H1 (cell line): ENCODE measurements at regions not wholly inside any gene's neighbourhood (a gene's known extent, or its start where the extent isn't known, plus 50 kb on each side); places are given as distances from the start of the nearest gene placed in this dataset.

ENCODE experiments used
- CTCF ChIA-PET: fragments of 300-600 bp; sonication (Branson Sonifier 250); formaldehyde crosslinking; loops from one replicate; lab custom pipeline; 2021; ENCODE audit not compliant: partially characterized antibody; lab: Charles Lee
- POLR2A ChIA-PET: fragments of 300-600 bp; sonication (Branson Sonifier 250); formaldehyde crosslinking; loops from one replicate; lab custom pipeline; 2021; ENCODE audit warnings: inconsistent platforms; ENCODE audit not compliant: partially characterized antibody; lab: Charles Lee
- DNase-seq, 2 experiments: peaks; one replicate each; pipeline versions ENCODE4 v3.0.0 to v3.0.0-alpha.2; 2010 to 2022; ENCODE audit warnings: low spot score in 2 of 2, low read depth in 1 of 2, mixed read lengths in 1 of 2
- FAIRE-seq: peaks from 2 replicates; lab custom pipeline; 2011; peaks lifted over from hg19 to GRCh38; lab: Jason Lieb, UNC
- H2AFZ ChIP-seq: 2 replicates; pipeline ENCODE4 v1.8.1; 2012; ENCODE audit warnings: low read length, inconsistent platforms
- H2AK5ac ChIP-seq: 2 replicates; pipeline ENCODE4 v1.6.1; 2013; ENCODE audit warnings: low read depth, low read length
- H2BK120ac ChIP-seq: replicated peaks from 2 replicates; pipeline ENCODE3; 2013; ENCODE audit warnings: low read depth, low read length, inconsistent platforms
- H2BK12ac ChIP-seq: 2 replicates; pipeline ENCODE4 v1.6.1; 2013; ENCODE audit warnings: low read depth, low read length
- H2BK15ac ChIP-seq: 2 replicates; pipeline ENCODE4 v1.6.1; 2013; ENCODE audit warnings: low read length
- H2BK20ac ChIP-seq: 2 replicates; pipeline ENCODE4 v1.6.1; 2013; ENCODE audit warnings: low read length
- H2BK5ac ChIP-seq: 2 replicates; pipeline ENCODE4 v1.6.1; 2013; ENCODE audit warnings: low read depth, low read length
- H3K14ac ChIP-seq: 2 replicates; pipeline ENCODE4 v1.6.1; 2013; ENCODE audit warnings: inconsistent platforms; ENCODE audit not compliant: insufficient read length
- H3K18ac ChIP-seq: 2 replicates; pipeline ENCODE4 v1.6.1; 2013; ENCODE audit warnings: low read length; ENCODE audit errors: extremely low read depth
- H3K23ac ChIP-seq: 2 replicates; pipeline ENCODE4 v1.6.1; 2013; ENCODE audit warnings: inconsistent platforms; ENCODE audit not compliant: insufficient read length
- H3K23me2 ChIP-seq: 2 replicates; pipeline ENCODE4 v1.6.1; 2013; ENCODE audit warnings: low read depth, low read length
- H3K27ac ChIP-seq: 2 replicates; pipeline ENCODE4 v1.6.1; 2011; ENCODE audit warnings: low read depth, low read length, inconsistent platforms
- H3K27me3 ChIP-seq, 4 experiments: replicated peaks in 1 of 4; 1 replicate in 1 of 4; 2 replicates in 3 of 4; pipeline versions ENCODE4 v1.6.1 to v1.8.1; 2011 to 2013; ENCODE audit warnings: low read length in 3 of 4, mild to moderate bottlenecking in 3 of 4, inconsistent platforms in 2 of 4, mixed read lengths in 2 of 4, moderate library complexity in 1 of 4; ENCODE audit not compliant: control insufficient read depth in 3 of 4, insufficient read depth in 3 of 4; ENCODE audit errors: extremely low read depth in 1 of 4
- H3K36me3 ChIP-seq, 4 experiments: 2 replicates each; pipeline versions ENCODE4 v1.6.1 to v1.8.1; 2011 to 2013; ENCODE audit warnings: mild to moderate bottlenecking in 4 of 4, low read length in 3 of 4, moderate library complexity in 2 of 4, control low read depth in 1 of 4, inconsistent platforms in 1 of 4; ENCODE audit not compliant: insufficient read depth in 4 of 4, control insufficient read depth in 2 of 4
- H3K4ac ChIP-seq: replicated peaks from 2 replicates; pipeline ENCODE3; 2013; ENCODE audit warnings: low read length, low read depth, mixed read lengths, inconsistent platforms; ENCODE audit not compliant: insufficient read length
- H3K4me1 ChIP-seq, 4 experiments: replicated peaks in 1 of 4; 1 replicate in 1 of 4; 2 replicates in 3 of 4; pipeline versions ENCODE4 v1.6.1 to v1.8.1; 2011 to 2013; ENCODE audit warnings: low read length in 3 of 4, inconsistent platforms in 2 of 4, mixed read lengths in 1 of 4; ENCODE audit not compliant: insufficient read depth in 4 of 4, control insufficient read depth in 3 of 4
- H3K4me2 ChIP-seq, 2 experiments: 2 replicates each; pipeline versions ENCODE4 v1.6.1 to v1.8.1; 2011 to 2013; ENCODE audit warnings: low read depth in 2 of 2, low read length in 2 of 2, control low read depth in 1 of 2, inconsistent platforms in 1 of 2, mild to moderate bottlenecking in 1 of 2; ENCODE audit not compliant: insufficient read depth in 1 of 2
- H3K4me3 ChIP-seq, 4 experiments: fragments of 200-600, 300-600 bp in 1 of 4; sonication (generic), shearing (Covaris generic), sonication (Bioruptor Twin) in 1 of 4; 2 replicates each; pipeline versions ENCODE4 v1.5.1 to v1.8.1; 2011 to 2016; ENCODE audit warnings: low read length in 4 of 4, low read depth in 3 of 4, control low read depth in 2 of 4, inconsistent platforms in 2 of 4, mild to moderate bottlenecking in 2 of 4, mixed read lengths in 1 of 4, moderate library complexity in 1 of 4; ENCODE audit not compliant: insufficient read depth in 2 of 4; ENCODE audit errors: extremely low read depth in 1 of 4
- H3K56ac ChIP-seq: replicated peaks from 2 replicates; pipeline ENCODE3; 2013; ENCODE audit warnings: low read depth, mild to moderate bottlenecking, mixed read lengths, low read length, inconsistent platforms; ENCODE audit not compliant: insufficient read length
- H3K79me1 ChIP-seq: 2 replicates; pipeline ENCODE4 v1.6.1; 2013; ENCODE audit warnings: low read depth, low read length, control low read depth
- H3K79me2 ChIP-seq, 2 experiments: 2 replicates each; pipeline versions ENCODE4 v1.6.1 to v1.8.1; 2012 to 2013; ENCODE audit warnings: low read length in 2 of 2, mild to moderate bottlenecking in 2 of 2, inconsistent platforms in 1 of 2; ENCODE audit not compliant: insufficient read depth in 2 of 2, control insufficient read depth in 1 of 2
- H3K9ac ChIP-seq, 4 experiments: replicated peaks in 1 of 4; 1 replicate in 1 of 4; 2 replicates in 3 of 4; pipeline versions ENCODE4 v1.6.1 to v1.8.1; 2011 to 2013; ENCODE audit warnings: low read depth in 3 of 4, low read length in 3 of 4, control low read depth in 2 of 4, mild to moderate bottlenecking in 2 of 4, moderate library complexity in 2 of 4, inconsistent platforms in 1 of 4; ENCODE audit errors: extremely low read depth in 1 of 4
- H3K9me3 ChIP-seq, 2 experiments: 2 replicates each; pipeline versions ENCODE4 v1.6.1 to v1.8.1; 2012 to 2013; ENCODE audit warnings: mild to moderate bottlenecking in 2 of 2, moderate library complexity in 2 of 2, control low read depth in 1 of 2, inconsistent platforms in 1 of 2, low read depth in 1 of 2, low read length in 1 of 2, mixed read lengths in 1 of 2; ENCODE audit not compliant: insufficient read depth in 2 of 2
- H4K20me1 ChIP-seq, 2 experiments: replicated peaks in 1 of 2; 2 replicates each; pipeline versions ENCODE3 to v1.8.1; 2011 to 2013; ENCODE audit warnings: inconsistent platforms in 2 of 2, low read length in 2 of 2, mild to moderate bottlenecking in 1 of 2; ENCODE audit not compliant: insufficient read depth in 2 of 2, control insufficient read depth in 1 of 2
- H4K5ac ChIP-seq: 2 replicates; pipeline ENCODE4 v1.6.1; 2013; ENCODE audit warnings: low read length, low read depth, mixed read lengths, inconsistent platforms; ENCODE audit not compliant: insufficient read length
- H4K8ac ChIP-seq: 2 replicates; pipeline ENCODE4 v1.8.0; 2013; ENCODE audit warnings: mild to moderate bottlenecking, moderate library complexity, low read length, inconsistent platforms; ENCODE audit not compliant: insufficient read depth; ENCODE audit errors: extremely low read depth
- H4K91ac ChIP-seq: replicated peaks from 2 replicates; pipeline ENCODE3; 2013; ENCODE audit warnings: low read length, mixed read lengths, inconsistent platforms; ENCODE audit not compliant: insufficient read length
- GABPA ChIP-seq: IDR thresholded peaks from 2 replicates; pipeline ENCODE4 v1.6.1; 2011; ENCODE audit warnings: mild to moderate bottlenecking, low read length, moderate library complexity, borderline replicate concordance; ENCODE audit not compliant: insufficient read depth
- JUND ChIP-seq: IDR thresholded peaks from 2 replicates; pipeline ENCODE4 v1.6.1; 2011; ENCODE audit warnings: mild to moderate bottlenecking, improper control_type of control experiment, low read length
- KDM1A ChIP-seq: fragments of 200-600, 300-600 bp; sonication (generic); IDR thresholded peaks from 2 replicates; pipeline ENCODE4 v1.7.1; 2016; ENCODE audit warnings: mild to moderate bottlenecking, low read length, borderline replicate concordance
- SIX5 ChIP-seq: IDR thresholded peaks from 2 replicates; pipeline ENCODE4 v1.6.1; 2011; ENCODE audit warnings: mild to moderate bottlenecking, low read depth, low read length
- SP2 ChIP-seq: IDR thresholded peaks from 2 replicates; pipeline ENCODE4 v1.6.1; 2012; ENCODE audit warnings: mild to moderate bottlenecking, low read length, inconsistent platforms
- SP4 ChIP-seq: IDR thresholded peaks from 2 replicates; pipeline ENCODE4 v1.6.1; 2012; ENCODE audit warnings: low read length, inconsistent platforms
- ZNF274 ChIP-seq: IDR thresholded peaks from 2 replicates; pipeline ENCODE4 v1.7.0; 2012; ENCODE audit warnings: low read length, borderline replicate concordance; ENCODE audit errors: extremely low read depth
- WGBS, 2 experiments: shearing (Covaris generic) in 1 of 2; methylation state at CpG; one replicate each; pipeline versions ENCODE4 v1.1.6 to v1.1.7; 2013 to 2015; ENCODE audit warnings: low lambda C conversion rate in 2 of 2, mixed read lengths in 2 of 2, inconsistent platforms in 1 of 2, low coverage in 1 of 2, missing lambda C conversion rate in 1 of 2; ENCODE audit not compliant: insufficient replicate concordance in 2 of 2, insufficient coverage in 1 of 2, insufficient read length in 1 of 2; ENCODE audit errors: extremely low coverage in 1 of 2, missing lambda C conversion rate in 1 of 2; 5-methylcytosine and 5-hydroxymethylcytosine counted together
- TF ChIP-seq, protein P1 (sequence below): IDR thresholded peaks from 2 replicates; pipeline ENCODE4 v1.6.1; 2011; ENCODE audit warnings: low read length, improper control_type of control experiment
- TF ChIP-seq, protein P2 (sequence below): IDR thresholded peaks from 2 replicates; pipeline ENCODE4 v1.6.1; 2012; ENCODE audit warnings: low read length, inconsistent platforms

DNA sequence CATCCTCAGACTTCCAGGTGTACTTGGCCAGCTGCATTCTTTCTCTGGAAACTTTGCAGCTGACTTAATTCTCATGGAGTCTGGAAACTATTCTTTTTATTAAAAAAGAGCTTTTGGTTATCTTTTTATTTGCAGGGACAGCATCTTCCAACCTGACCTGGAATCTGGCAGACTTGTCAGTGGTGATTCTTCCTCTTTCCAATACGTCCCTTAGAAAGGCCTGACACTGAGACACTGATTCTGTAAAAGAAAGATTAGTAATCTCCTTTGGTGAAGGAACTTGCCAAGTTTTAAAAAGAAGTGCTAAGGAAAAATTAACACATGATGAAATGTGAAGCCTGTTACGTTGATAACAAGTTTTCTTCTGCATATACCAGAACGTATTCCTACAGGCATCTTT is 440.9 kb upstream of the RAG2 start:
- no peak overlapping the region for H3K4ac ChIP-seq
- no peak overlapping the region for H3K9ac ChIP-seq
- no peak overlapping the region for H2AFZ ChIP-seq
- no peaks in the 10 kb centered on the region for H3K27me3 ChIP-seq
- no peak overlapping the region for H3K4me2 ChIP-seq
- H4K8ac ChIP-seq: no peak overlapping the region
- no peak overlapping the region for H2AK5ac ChIP-seq
- H3K27ac ChIP-seq: no peak overlapping the region
- no peak overlapping the region for H4K91ac ChIP-seq
- H3K18ac ChIP-seq: no peak overlapping the region
- no peak overlapping the region for H2BK120ac ChIP-seq
- no peak overlapping the region for H4K5ac ChIP-seq
- no peak overlapping the region for H3K23ac ChIP-seq
- ChIA-PET POLR2A (no interaction called here), CTCF (no interaction called here)
- H3K9me3 ChIP-seq: no peaks in the 10 kb centered on the region
- FAIRE-seq (no peak), DNase-seq (no peak)
- H3K79me2 ChIP-seq: no peaks in the 10 kb centered on the region
- TF ChIP-seq, protein P1, sequence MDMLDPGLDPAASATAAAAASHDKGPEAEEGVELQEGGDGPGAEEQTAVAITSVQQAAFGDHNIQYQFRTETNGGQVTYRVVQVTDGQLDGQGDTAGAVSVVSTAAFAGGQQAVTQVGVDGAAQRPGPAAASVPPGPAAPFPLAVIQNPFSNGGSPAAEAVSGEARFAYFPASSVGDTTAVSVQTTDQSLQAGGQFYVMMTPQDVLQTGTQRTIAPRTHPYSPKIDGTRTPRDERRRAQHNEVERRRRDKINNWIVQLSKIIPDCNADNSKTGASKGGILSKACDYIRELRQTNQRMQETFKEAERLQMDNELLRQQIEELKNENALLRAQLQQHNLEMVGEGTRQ: no peak
- TF ChIP-seq SIX5 (no peak), JUND (no peak), SP2 (no peak), KDM1A (no peak), SP4 (no peak), GABPA (no peak), ZNF274 (no peak)
- TF ChIP-seq, protein P2, sequence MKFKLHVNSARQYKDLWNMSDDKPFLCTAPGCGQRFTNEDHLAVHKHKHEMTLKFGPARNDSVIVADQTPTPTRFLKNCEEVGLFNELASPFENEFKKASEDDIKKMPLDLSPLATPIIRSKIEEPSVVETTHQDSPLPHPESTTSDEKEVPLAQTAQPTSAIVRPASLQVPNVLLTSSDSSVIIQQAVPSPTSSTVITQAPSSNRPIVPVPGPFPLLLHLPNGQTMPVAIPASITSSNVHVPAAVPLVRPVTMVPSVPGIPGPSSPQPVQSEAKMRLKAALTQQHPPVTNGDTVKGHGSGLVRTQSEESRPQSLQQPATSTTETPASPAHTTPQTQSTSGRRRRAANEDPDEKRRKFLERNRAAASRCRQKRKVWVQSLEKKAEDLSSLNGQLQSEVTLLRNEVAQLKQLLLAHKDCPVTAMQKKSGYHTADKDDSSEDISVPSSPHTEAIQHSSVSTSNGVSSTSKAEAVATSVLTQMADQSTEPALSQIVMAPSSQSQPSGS: no peak
- H2BK12ac ChIP-seq: no peak overlapping the region
- no peak overlapping the region for H2BK20ac ChIP-seq
- H3K36me3 ChIP-seq: no peaks in the 10 kb centered on the region
- no peak overlapping the region for H3K56ac ChIP-seq
- H3K4me3 ChIP-seq: no peak overlapping the region
- H3K4me1 ChIP-seq: no peaks in the 10 kb centered on the region
- no peak overlapping the region for H3K14ac ChIP-seq
- no peak overlapping the region for H2BK15ac ChIP-seq
- H3K79me1 ChIP-seq: no peaks in the 10 kb centered on the region
- whole genome bisulfite sequencing, 2 experiments: 97% methylated on average over 3 of the region's 3 CpGs; no CpG with 5 or more reads in 1 of the 2 experiments
- no peaks in the 10 kb centered on the region for H3K23me2 ChIP-seq
- no peaks in the 10 kb centered on the region for H4K20me1 ChIP-seq
- no peak overlapping the region for H2BK5ac ChIP-seq
